ENCODE measurements at regions not wholly inside any gene's neighbourhood (a gene's known extent, or its start where the extent isn't known, plus 50 kb on each side); places are given as distances from the start of the nearest gene placed in this dataset.

DNA sequence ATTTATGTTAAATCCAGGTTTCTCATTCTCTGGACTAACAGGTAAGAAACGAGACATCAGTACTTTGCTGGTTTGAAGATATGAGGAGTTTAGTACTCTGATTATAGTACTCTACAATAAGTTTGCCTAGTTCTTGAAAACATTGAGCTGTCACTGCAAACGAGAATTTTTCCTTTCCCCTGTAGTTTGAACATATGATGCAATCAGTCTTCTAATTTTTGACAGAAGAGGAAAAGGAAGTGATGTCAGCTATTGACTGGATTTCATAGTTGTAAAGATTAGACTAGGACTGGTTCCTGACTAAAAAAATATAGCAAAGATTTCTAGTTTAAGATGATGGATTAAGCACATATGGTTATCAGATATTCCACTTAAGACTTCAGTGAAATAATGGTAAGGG is 461.9 kb downstream of the LRRIQ3 start:
- H3K36me3 Mint-ChIP-seq: no peaks in the 10 kb centered on the region
- WGBS (ENCODE audit: insufficient coverage): no CpG with 5 or more reads among the region's 2 CpGs
- no peaks in the 10 kb centered on the region for H3K27me3 Mint-ChIP-seq (ENCODE audit: low read depth in 3 of 3)
- Histone ChIP-seq H3K27ac (ENCODE audit: low read depth in 1 of 2, low read length in 2 of 2) (no peak overlapping the region), H3K36me3 (replicated peaks in 1 of 2; ENCODE audit: control insufficient read depth in 1 of 2, insufficient read depth in 2 of 2, low read length in 2 of 2) (no peaks in the 10 kb centered on the region), H2AFZ (ENCODE audit: insufficient read depth, low read depth, low read length, poor library complexity, severe bottlenecking) (no peak overlapping the region), H3K4me2 (replicated peaks; ENCODE audit: extremely low read depth, low read length, poor library complexity, severe bottlenecking) (no peak overlapping the region), H3K27me3 (ENCODE audit: control insufficient read depth in 2 of 2, insufficient read depth in 2 of 2, low read length in 2 of 2) (no peaks in the 10 kb centered on the region), H4K20me1 (ENCODE audit: insufficient read depth, low read length) (no peaks in the 10 kb centered on the region), H3K9me3 (replicated peaks in 1 of 2; ENCODE audit: control insufficient read depth in 1 of 2, insufficient read depth in 1 of 2, low read length in 2 of 2) (no peaks in the 10 kb centered on the region), H3K79me2 (ENCODE audit: insufficient read depth, low read length) (no peaks in the 10 kb centered on the region), H3K4me3 (replicated peaks in 1 of 3; ENCODE audit: low read depth in 2 of 3, low read length in 3 of 3) (no peak overlapping the region), H3K4me1 (ENCODE audit: control insufficient read depth in 1 of 2, insufficient read depth in 2 of 2, low read length in 2 of 2) (no peaks in the 10 kb centered on the region), H3K9ac (ENCODE audit: insufficient read depth, low read length, poor library complexity, severe bottlenecking) (no peak overlapping the region)
- no peak overlapping the region for H3K27ac Mint-ChIP-seq
- TF ChIP-seq, protein P1, sequence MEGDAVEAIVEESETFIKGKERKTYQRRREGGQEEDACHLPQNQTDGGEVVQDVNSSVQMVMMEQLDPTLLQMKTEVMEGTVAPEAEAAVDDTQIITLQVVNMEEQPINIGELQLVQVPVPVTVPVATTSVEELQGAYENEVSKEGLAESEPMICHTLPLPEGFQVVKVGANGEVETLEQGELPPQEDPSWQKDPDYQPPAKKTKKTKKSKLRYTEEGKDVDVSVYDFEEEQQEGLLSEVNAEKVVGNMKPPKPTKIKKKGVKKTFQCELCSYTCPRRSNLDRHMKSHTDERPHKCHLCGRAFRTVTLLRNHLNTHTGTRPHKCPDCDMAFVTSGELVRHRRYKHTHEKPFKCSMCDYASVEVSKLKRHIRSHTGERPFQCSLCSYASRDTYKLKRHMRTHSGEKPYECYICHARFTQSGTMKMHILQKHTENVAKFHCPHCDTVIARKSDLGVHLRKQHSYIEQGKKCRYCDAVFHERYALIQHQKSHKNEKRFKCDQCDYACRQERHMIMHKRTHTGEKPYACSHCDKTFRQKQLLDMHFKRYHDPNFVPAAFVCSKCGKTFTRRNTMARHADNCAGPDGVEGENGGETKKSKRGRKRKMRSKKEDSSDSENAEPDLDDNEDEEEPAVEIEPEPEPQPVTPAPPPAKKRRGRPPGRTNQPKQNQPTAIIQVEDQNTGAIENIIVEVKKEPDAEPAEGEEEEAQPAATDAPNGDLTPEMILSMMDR (IDR thresholded peaks at IDR 0.05): no peak
- no peaks in the 10 kb centered on the region for H3K4me1 Mint-ChIP-seq
- H3K9me3 Mint-ChIP-seq: peaks cover 0 to 2% (median 2%) of the 10 kb centered on the region in 7 donors
- intact Hi-C loops (cut with micrococcal nuclease): no loop called here
- no peak overlapping the region for H3K4me3 Mint-ChIP-seq
- DNase-seq: no peak

DNA sequence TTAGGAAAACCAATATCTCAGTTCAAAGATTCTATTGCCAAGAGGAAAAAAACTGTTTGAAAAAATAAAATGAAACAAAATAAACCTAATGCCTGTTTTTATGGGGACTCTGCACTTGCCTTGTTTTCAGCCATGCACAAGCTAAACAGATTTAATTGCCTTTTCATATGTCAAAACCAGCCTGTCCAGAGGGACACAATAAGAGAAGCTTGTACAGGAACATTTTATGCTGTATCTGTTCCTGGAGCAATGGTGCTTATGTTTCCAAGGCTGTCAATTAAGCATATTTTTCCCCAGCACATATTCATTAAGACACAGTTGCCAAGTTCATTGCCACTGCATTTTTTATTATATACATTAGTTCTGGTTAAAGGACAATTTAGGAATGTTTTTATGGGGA is 470.9 kb downstream of the LRRIQ3 start:
- no peaks in the 10 kb centered on the region for H3K4me1 ChIP-seq (ENCODE audit: control insufficient read depth in 1 of 2, insufficient read depth in 2 of 2, low read length in 2 of 2)
- TF ChIP-seq, protein P1 (IDR thresholded peaks at IDR 0.05): no peak

More for the DNA sequence above, 470.9 kb downstream of the LRRIQ3 start:
- no peaks in the 10 kb centered on the region for H3K27me3 ChIP-seq (ENCODE audit: control insufficient read depth in 2 of 2, insufficient read depth in 2 of 2, low read length in 2 of 2)
- Mint-ChIP-seq H3K27me3 (ENCODE audit: low read depth in 3 of 3) (peaks cover 0 to 1% (median 0%) of the 10 kb centered on the region in 3 donors), H3K27ac (no peak overlapping the region), H3K4me3 (no peak overlapping the region), H3K4me1 (no peaks in the 10 kb centered on the region), H3K9me3 (peaks cover 0 to 9% (median 5%) of the 10 kb centered on the region in 7 donors), H3K36me3 (no peaks in the 10 kb centered on the region)
- no peak for DNase-seq
- H4K20me1 ChIP-seq (ENCODE audit: insufficient read depth, low read length): no peaks in the 10 kb centered on the region
- intact Hi-C loops (cut with micrococcal nuclease): no loop called here
- no peak overlapping the region for H3K4me2 ChIP-seq (replicated peaks; ENCODE audit: extremely low read depth, low read length, poor library complexity, severe bottlenecking)
- H3K79me2 ChIP-seq (ENCODE audit: insufficient read depth, low read length): no peaks in the 10 kb centered on the region
- H2AFZ ChIP-seq (ENCODE audit: insufficient read depth, low read depth, low read length, poor library complexity, severe bottlenecking): no peak overlapping the region
- H3K9me3 ChIP-seq (replicated peaks in 1 of 2; ENCODE audit: control insufficient read depth in 1 of 2, insufficient read depth in 1 of 2, low read length in 2 of 2): peaks cover 0 to 4% of the 10 kb centered on the region in 2 donors
- H3K27ac ChIP-seq (ENCODE audit: low read depth in 1 of 2, low read length in 2 of 2): no peak overlapping the region
- no peak overlapping the region for H3K4me3 ChIP-seq (replicated peaks in 1 of 3; ENCODE audit: low read depth in 2 of 3, low read length in 3 of 3)
- no peaks in the 10 kb centered on the region for H3K36me3 ChIP-seq (replicated peaks in 1 of 2; ENCODE audit: control insufficient read depth in 1 of 2, insufficient read depth in 2 of 2, low read length in 2 of 2)
- H3K9ac ChIP-seq (ENCODE audit: insufficient read depth, low read length, poor library complexity, severe bottlenecking): no peak overlapping the region
